ACHN (cell line): ENCODE measurements at regions not wholly inside any gene's neighbourhood (a gene's known extent, or its start where the extent isn't known, plus 50 kb on each side); places are given as distances from the start of the nearest gene placed in this dataset.

Source experiments
- DNase-seq: peaks from one replicate; pipeline ENCODE4 v3.0.0-alpha.2; 2015
- in situ Hi-C: cut with HindIII; loops from 2 replicates; pipeline ENCODE4 v1.10.0; 2017; ENCODE audit warnings: low sequenced_read_pairs, low pct_ligation_motif_present, low pct_unique_long_range_greater_than_20kb

- in situ Hi-C loops, result no loop called here
- DNase-seq, result peak; percentile 69
These were observed 177.0 kb upstream of the RASGEF1B start for GRCh38 chr4:81648576-81649275.

- DNase-seq, result no peak
- in situ Hi-C loops, result no loop called here
These were observed 175.7 kb upstream of the RASGEF1B start for GRCh38 chr4:81647388-81647787.

GRCh38 chr4:81642543-81642942 lies 170.8 kb upstream of the RASGEF1B start:
- in situ Hi-C loops, result no loop called here
- DNase-seq, result no peak

GRCh38 chr4:81639248-81639647 lies 167.5 kb upstream of the RASGEF1B start:
- DNase-seq, result no peak
- in situ Hi-C loops, result no loop called here

- in situ Hi-C loops, result no loop called here
- DNase-seq, result no peak
These were observed 167.0 kb upstream of the RASGEF1B start for GRCh38 chr4:81638698-81639097.

- DNase-seq, result peak; percentile 25
- in situ Hi-C loops, result no loop called here
These were observed 164.0 kb upstream of the RASGEF1B start for GRCh38 chr4:81635739-81636138.

- DNase-seq, result no peak
These were observed 163.3 kb upstream of the RASGEF1B start for GRCh38 chr4:81634766-81635549.

GRCh38 chr4:81634165-81634564 lies 162.5 kb upstream of the RASGEF1B start:
- in situ Hi-C loops, result no loop called here
- DNase-seq, result no peak

More at GRCh38 chr4:81634766-81635549, 163.3 kb upstream of the RASGEF1B start:
- in situ Hi-C loops, result no loop called here

- in situ Hi-C loops, result no loop called here
- peak; percentile 88 for DNase-seq
These were observed 161.0 kb upstream of the RASGEF1B start for GRCh38 chr4:81632581-81633299.

GRCh38 chr4:81631958-81632441 lies 160.3 kb upstream of the RASGEF1B start:
- in situ Hi-C loops, result no loop called here
- DNase-seq, result peak; percentile 98

- in situ Hi-C loops, result no loop called here
- no peak for DNase-seq
These were observed 157.7 kb upstream of the RASGEF1B start for GRCh38 chr4:81629366-81629765.

GRCh38 chr4:81628489-81628888 lies 156.8 kb upstream of the RASGEF1B start:
- in situ Hi-C loops, result no loop called here
- peak; percentile 43 for DNase-seq

- in situ Hi-C loops, result no loop called here
- no peak for DNase-seq
These were observed 155.9 kb upstream of the RASGEF1B start for GRCh38 chr4:81627590-81627989.

GRCh38 chr4:81626851-81627250 lies 155.1 kb upstream of the RASGEF1B start:
- DNase-seq, result no peak
- in situ Hi-C loops, result no loop called here

- in situ Hi-C loops, result no loop called here
- DNase-seq, result no peak
These were observed 154.0 kb upstream of the RASGEF1B start for GRCh38 chr4:81625422-81626417.

- in situ Hi-C loops, result no loop called here
- no peak for DNase-seq
These were observed 151.7 kb upstream of the RASGEF1B start for GRCh38 chr4:81623434-81623833.

- in situ Hi-C loops, result no loop called here
- no peak for DNase-seq
These were observed 150.9 kb upstream of the RASGEF1B start for GRCh38 chr4:81622474-81623184.

GRCh38 chr4:81622028-81622427 lies 150.3 kb upstream of the RASGEF1B start:
- in situ Hi-C loops, result no loop called here
- no peak for DNase-seq
